GM18870 (cell line): ENCODE measurements at regions not wholly inside any gene's neighbourhood (a gene's known extent, or its start where the extent isn't known, plus 50 kb on each side); places are given as distances from the start of the nearest gene placed in this dataset.
"Not testable (repeated sequence)": the region's sequence is repeated elsewhere in the genome, so short reads cannot be mapped to it uniquely, and the experiment has no call there.

Source experiments
- ATAC-seq: cut with Tn5 transposase; IDR thresholded peaks from one replicate; pipeline ENCODE4 v1.9.1; 2021; ENCODE audit warnings: moderate library complexity; ENCODE audit not compliant: unreplicated experiment

GRCh38 chr15:85196697-85197096 is 183.7 kb upstream of the AKAP13 start:
- ATAC-seq = not testable (repeated sequence)

GRCh38 chr15:85197582-85197981 is 182.8 kb upstream of the AKAP13 start:
- ATAC-seq = not testable (repeated sequence)

GRCh38 chr15:85198432-85198831 is 182.0 kb upstream of the AKAP13 start:
- not testable (repeated sequence) for ATAC-seq

DNA sequence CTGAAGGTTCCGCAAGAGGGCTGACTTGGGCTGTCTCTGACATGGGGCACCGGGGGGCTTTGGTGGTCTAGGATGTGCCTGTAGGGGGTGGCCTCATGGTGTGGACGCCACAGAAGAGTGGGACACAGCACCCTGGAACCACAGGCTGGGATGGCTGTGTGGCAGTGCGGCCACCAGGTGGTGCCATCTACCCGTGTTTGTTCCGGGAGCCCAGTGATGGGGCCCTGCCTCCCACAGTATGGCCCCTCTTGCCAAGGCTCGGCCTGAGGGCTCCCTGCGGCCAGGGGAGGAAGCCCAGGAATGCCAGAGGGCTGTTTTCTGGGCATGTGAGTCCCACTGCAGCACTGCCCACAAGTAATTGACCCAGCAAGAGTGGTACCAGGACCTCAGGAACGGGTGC is 180.2 kb upstream of the AKAP13 start:
- ATAC-seq = not testable (repeated sequence)

- not testable (repeated sequence) for ATAC-seq
These were observed 179.1 kb upstream of the AKAP13 start for GRCh38 chr15:85201118-85201793.

DNA sequence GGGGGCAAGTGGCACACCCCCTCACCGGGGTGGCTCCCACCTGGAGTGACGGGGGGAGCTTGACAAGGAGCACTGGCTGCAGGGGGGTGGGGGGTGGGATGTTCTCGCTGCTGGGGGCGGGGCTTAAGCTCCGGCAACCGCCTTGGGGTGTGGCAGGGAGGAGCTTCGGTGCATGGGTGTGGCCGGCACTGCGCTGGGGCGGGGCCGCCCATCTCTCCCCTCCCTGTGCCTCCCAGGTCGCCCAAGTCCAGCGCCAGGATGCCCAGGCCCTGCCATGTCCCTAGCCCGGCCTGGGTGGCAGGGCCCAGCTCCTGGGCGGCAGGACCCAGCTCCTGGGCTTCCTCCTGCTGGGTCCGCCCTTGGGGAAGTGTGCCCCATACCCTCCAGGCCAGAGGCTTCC is 175.9 kb upstream of the AKAP13 start:
- not testable (repeated sequence) for ATAC-seq

- not testable (repeated sequence) for ATAC-seq
These were observed 146.5 kb upstream of the AKAP13 start for GRCh38 chr15:85233791-85234325.

DNA sequence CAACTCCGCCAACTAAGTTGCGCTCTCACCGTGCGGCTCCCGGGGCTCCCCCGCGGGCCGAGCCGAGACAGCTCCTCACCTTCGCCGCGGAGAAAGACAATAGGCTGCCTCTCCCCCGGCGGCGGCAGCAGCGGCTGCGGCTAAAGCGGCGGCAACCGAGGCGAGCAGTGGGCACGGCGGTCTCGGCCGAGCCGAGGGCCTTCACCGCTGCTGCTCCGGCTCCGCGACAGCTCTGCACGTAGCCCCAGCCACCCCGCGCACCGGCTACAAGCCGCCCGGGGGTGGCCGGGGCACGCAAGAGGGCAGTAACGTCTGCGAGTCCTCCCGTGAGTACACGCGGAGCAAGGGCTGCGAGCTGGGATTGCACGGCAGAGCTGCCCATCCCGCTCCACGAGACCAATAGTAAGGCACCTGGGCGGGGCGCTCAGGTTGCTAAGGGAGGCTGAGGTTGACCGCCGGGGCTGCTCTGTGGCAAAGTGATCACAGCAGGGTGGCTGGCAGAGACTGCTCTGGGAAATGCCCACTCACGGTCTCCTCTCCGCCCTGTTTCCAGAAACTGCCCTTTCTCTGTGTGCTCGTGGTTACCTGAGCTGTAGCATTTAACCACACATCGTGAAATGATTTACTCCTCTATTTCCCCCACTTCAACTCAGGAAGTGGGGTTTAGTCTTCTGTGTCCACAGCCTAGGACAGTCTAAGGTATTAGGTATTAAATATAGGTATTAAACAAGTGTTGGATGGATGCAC is 145.8 kb upstream of the AKAP13 start:
- not testable (repeated sequence) for ATAC-seq

DNA sequence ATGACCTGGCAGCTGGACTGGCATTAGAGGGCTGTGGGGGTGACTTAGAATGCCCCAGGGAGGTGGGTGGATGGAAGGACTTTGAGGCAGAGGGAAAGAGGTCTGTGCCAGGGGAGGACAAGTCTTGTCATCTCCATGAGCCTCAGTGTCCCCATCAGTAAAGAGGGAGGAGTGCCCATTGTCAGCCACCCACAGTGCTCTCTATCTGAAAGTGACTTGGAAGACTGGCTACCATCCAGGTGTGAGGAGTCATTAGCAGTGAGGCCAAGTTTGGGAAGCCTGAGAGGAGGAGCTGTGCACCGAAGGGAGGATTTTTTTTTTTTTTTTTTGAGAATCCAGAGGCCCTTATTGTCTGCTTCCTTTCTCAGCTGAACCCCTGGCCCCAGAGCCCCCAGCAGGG is 136.3 kb upstream of the AKAP13 start:
- not testable (repeated sequence) for ATAC-seq

GRCh38 chr15:85250938-85251542 is 129.4 kb upstream of the AKAP13 start:
- not testable (repeated sequence) for ATAC-seq

DNA sequence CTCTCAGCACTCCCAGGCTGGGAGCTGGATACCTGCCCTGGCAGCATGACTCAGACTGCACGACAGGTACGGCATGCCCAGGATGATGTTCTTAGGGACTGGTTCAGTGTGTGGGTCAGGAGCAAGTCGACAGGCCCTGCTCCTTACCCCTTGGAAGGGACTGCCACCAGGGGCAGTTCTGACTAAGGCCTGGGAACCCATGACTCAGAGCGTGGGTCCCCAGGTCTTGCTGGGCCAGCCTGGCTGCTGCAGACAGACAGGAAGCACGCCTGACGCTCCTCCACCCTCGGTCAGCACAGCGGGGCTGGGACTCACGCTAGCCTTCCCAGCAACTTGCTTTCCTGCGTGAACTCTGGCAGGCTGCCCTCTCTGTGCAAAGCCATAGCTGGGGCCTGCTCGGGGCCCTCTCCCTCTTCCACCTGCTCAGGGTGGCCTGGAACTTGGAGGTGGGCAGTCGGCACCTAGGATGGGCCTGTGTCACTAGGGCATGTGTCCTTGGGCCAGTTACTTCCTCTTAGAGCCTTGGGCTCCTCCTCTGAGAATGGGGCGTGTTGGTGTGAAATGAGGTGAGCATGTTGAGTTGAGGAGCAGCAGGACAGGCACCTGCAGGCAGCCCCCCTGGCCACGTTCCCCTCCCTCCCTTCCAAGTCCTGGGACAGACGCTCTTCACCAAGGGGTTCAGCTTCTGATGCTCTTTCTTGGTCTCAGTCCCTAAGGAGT is 127.0 kb upstream of the AKAP13 start:
- ATAC-seq = not testable (repeated sequence)

DNA sequence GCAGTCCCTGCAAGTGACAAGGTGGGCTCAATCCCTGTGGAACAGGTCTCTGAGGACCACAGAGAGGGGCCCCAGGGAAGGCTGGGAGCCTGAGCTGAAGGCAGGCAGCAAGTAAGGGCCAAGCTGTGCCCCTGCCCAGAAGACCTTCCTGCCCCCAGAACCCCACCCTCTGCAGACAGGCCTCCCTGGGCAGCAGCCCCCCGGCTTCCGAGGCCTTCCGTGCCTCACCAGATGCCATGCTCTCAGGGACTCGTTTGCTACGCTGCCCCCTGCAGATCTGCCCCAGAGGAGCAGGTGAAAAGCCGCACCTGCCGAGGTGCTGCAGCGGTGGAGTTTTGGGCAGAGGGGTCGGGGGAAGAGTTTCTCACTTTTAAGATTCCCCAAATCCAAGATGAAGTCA is 125.4 kb upstream of the AKAP13 start:
- not testable (repeated sequence) for ATAC-seq

DNA sequence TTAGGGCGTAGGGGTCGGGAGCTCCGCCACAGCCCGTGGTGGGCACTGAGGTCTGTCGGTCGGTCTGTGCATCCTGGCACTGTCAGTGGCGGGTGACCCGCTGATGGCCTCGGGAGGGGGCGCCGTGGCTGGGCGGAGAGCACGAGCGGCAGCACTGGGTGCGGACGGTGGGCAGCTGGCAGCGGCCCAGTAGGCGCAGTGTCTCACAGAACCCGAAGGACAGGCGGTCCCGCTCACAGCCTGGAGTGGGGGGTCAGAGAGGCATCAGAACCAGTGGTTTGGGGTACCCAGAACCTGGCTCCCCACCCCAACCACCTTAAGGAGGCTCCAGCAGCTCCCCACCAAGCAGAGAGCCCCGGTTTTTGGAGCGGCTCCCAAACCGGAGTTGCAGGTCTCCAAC is 124.9 kb upstream of the AKAP13 start:
- ATAC-seq = not testable (repeated sequence)

DNA sequence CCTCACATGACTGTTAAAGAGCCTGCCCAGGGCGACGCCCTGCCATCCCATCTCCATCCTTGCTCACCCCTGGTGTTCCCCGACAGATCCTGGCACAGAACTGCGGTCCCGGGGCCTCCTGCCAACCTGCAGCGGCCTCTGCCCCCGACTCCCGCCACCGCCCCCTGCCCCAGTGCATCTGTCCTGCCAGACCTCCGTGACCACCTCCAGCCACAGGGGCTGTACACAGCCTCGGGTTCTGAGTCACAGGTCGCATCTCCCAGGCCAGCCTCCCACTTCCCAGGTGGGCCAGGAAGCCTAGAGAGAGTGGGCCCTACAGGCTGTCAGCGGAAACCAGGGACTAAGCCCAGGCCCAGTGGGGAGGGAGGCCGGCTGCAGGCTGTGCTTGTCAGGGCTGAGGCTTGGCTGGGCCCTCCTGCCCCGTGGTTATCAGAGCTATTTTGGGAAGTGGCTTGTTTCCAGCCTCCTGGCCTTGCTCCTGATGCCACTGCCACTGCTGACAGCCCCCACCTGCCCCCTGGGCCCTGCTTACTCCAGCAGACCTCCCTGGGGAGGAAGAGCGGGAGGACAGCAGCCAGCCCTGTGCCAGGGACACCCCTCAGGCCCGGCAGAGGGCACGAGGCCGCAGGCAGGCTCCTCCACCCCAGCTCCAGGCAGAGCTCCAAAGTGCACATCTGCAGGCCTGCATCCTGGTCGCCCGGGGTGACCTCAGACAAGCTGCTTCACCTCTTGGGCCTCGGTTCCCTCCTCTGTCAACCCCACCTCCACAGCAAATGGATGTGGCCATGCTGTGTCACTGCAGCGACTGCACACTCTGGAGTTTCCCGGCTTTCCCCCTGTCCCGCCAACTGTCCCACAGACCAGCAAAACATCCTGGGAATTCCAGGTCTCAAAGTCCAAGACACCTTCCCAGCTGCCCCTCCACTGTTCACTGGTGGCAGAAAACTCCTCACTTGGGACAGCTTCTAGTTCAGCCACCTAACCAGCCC is 124.1 kb upstream of the AKAP13 start:
- not testable (repeated sequence) for ATAC-seq

DNA sequence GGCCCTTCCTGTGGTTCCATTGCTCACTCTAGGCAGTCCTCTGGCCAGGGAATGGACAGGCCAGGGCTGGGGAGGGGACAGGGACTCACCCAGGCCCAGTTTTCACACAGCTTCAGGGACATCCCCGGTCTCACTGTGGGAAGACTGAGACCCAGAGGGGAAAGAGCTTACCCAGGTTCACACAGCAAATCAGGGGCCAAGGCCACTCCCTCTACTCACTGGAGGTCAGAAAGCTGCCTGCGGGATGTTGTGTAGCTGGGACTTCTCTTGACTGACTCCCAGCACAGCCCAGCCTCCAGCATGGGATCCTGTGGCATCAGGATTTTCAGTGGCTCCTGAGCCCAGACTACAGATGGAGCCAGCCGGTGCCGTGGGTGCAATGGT is 122.3 kb upstream of the AKAP13 start:
- ATAC-seq = not testable (repeated sequence)

DNA sequence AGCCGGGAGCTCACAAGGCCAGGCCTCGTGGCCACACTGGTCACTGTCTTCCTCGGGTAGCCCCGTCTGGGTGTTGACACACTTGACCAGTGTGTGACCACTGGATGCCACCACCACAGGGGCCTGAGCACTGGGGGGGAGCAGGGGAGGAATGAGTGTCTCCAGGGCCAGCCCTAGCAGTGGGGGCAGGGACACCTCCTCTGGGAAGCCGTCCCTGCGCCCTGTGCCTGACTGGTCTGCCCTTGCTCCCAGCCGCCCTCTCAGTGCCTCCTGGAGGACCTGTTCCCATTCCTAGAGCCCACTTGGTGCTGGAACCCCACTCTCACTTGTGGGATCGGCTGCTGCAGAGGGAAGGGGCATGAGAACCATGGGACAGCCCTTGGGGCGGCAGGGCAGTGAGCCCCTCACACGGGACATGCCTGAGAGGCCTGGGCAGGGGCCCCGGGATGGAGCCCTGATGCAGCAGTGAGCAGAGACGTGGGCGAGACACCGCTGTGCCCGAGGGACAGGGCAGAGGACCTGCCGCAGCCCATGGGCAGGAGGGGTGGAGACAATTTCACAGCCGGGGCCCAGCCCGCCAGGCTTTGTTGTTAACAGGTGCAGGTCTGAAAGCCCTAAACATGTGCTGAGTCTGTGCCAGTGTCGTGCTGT is 121.7 kb upstream of the AKAP13 start:
- not testable (repeated sequence) for ATAC-seq

DNA sequence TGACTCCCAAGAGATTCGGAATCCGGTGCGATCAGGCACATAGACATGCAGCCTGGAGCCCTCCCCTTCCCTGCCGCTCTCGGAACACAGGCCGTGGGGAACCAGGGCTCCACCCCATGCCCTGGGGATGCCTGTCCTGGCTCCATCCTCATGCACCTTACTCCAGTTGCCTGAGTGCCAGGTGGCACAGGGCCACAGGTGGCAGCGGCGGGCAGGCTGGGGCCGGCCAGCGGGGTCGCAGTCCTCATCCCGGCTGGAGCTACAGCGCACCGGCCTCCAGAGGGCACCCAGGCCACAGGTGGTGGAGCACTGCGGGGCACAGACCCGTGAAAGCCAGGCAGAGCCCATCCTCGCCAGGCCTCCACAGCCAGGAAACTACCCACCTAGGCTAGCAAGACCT is 119.9 kb upstream of the AKAP13 start:
- ATAC-seq = not testable (repeated sequence)

GRCh38 chr15:85262461-85263055 is 117.8 kb upstream of the AKAP13 start:
- not testable (repeated sequence) for ATAC-seq
